ENCODE measurements at regions not wholly inside any gene's neighbourhood (a gene's known extent, or its start where the extent isn't known, plus 50 kb on each side); places are given as distances from the start of the nearest gene placed in this dataset.

GRCh38 chr6:148616841-148617240 is 130.0 kb upstream of the UST start:
- H3K27me3 ChIP-seq: no peaks in the 10 kb centered on the region
- intact Hi-C loops (cut with DNase I): no loop called here
- TF ChIP-seq CTCF (IDR thresholded peaks at IDR 0.05): no peak
- H3K4me1 ChIP-seq: peaks cover 4 to 6% of the 10 kb centered on the region in 2 donors
- H3K9me3 ChIP-seq: no peaks in the 10 kb centered on the region
- H3K36me3 ChIP-seq: no peaks in the 10 kb centered on the region
- DNase-seq (ENCODE audit: low spot score in 2 of 2): no peak
- no peak overlapping the region for H3K4me3 ChIP-seq
- H3K27ac ChIP-seq: no peak overlapping the region

GRCh38 chr6:148617530-148617929 is 129.3 kb upstream of the UST start:
- no peak for DNase-seq (ENCODE audit: low spot score in 2 of 2)
- Histone ChIP-seq H3K9me3 (no peaks in the 10 kb centered on the region), H3K4me1 (peaks cover 0 to under 1% of the 10 kb centered on the region in 2 donors), H3K36me3 (no peaks in the 10 kb centered on the region), H3K27ac (no peak overlapping the region), H3K27me3 (no peaks in the 10 kb centered on the region), H3K4me3 (no peak overlapping the region)
- intact Hi-C loops (cut with DNase I): no loop called here
- TF ChIP-seq CTCF (IDR thresholded peaks at IDR 0.05): no peak

GRCh38 chr6:148619891-148620290 is 126.9 kb upstream of the UST start:
- Histone ChIP-seq H3K27me3 (no peaks in the 10 kb centered on the region), H3K4me3 (no peak overlapping the region), H3K27ac (no peak overlapping the region), H3K9me3 (no peaks in the 10 kb centered on the region), H3K4me1 (no peaks in the 10 kb centered on the region), H3K36me3 (no peaks in the 10 kb centered on the region)
- TF ChIP-seq CTCF (IDR thresholded peaks at IDR 0.05): no peak
- no peak for DNase-seq (ENCODE audit: low spot score in 2 of 2)
- intact Hi-C loops (cut with DNase I): no loop called here

GRCh38 chr6:148620579-148621298 is 126.1 kb upstream of the UST start:
- TF ChIP-seq CTCF (IDR thresholded peaks at IDR 0.05): no peak
- no peaks in the 10 kb centered on the region for H3K4me1 ChIP-seq
- DNase-seq (ENCODE audit: low spot score in 2 of 2): no peak
- no peaks in the 10 kb centered on the region for H3K27me3 ChIP-seq
- no peak overlapping the region for H3K4me3 ChIP-seq
- no peaks in the 10 kb centered on the region for H3K9me3 ChIP-seq
- H3K36me3 ChIP-seq: no peaks in the 10 kb centered on the region
- H3K27ac ChIP-seq: no peak overlapping the region
- intact Hi-C loops (cut with DNase I): no loop called here

GRCh38 chr6:148625609-148626008 is 121.2 kb upstream of the UST start:
- no peaks in the 10 kb centered on the region for H3K9me3 ChIP-seq
- no peaks in the 10 kb centered on the region for H3K36me3 ChIP-seq
- no peak for DNase-seq (ENCODE audit: low spot score in 2 of 2)
- intact Hi-C loops (cut with DNase I): no loop called here
- no peak for TF ChIP-seq CTCF (IDR thresholded peaks at IDR 0.05)
- no peak overlapping the region for H3K27ac ChIP-seq
- H3K4me3 ChIP-seq: no peak overlapping the region
- H3K27me3 ChIP-seq: no peaks in the 10 kb centered on the region
- H3K4me1 ChIP-seq: no peaks in the 10 kb centered on the region

- intact Hi-C loops (cut with DNase I): no loop called here
- Histone ChIP-seq H3K27ac (no peak overlapping the region), H3K27me3 (no peaks in the 10 kb centered on the region), H3K36me3 (no peaks in the 10 kb centered on the region), H3K9me3 (no peaks in the 10 kb centered on the region), H3K4me3 (no peak overlapping the region), H3K4me1 (no peaks in the 10 kb centered on the region)
- TF ChIP-seq CTCF (IDR thresholded peaks at IDR 0.05): no peak
- no peak for DNase-seq (ENCODE audit: low spot score in 2 of 2)
Observed at GRCh38 chr6:148628251-148628650, 118.6 kb upstream of the UST start.

Data from ascending aorta (tissue), 2 donors.